22Rv1 (cell line): ENCODE measurements at regions not wholly inside any gene's neighbourhood (a gene's known extent, or its start where the extent isn't known, plus 50 kb on each side); places are given as distances from the start of the nearest gene placed in this dataset.

Experiments
- CTCF ChIP-seq: fragments of 450-650 bp; IDR thresholded peaks from 2 replicates; pipeline ENCODE4 v1.5.1; 2017; ENCODE audit warnings: mild to moderate bottlenecking
- ZFX ChIP-seq: fragments of 450-650 bp; IDR thresholded peaks from 2 replicates; pipeline ENCODE4 v1.6.1; 2017; ENCODE audit warnings: antibody characterized with exemption, borderline replicate concordance

GRCh38 chr2:120865656-120866055, 130.0 kb downstream of the GLI2 start:
- no peak for TF ChIP-seq CTCF
- no peak for TF ChIP-seq ZFX
